ENCODE measurements at regions not wholly inside any gene's neighbourhood (a gene's known extent, or its start where the extent isn't known, plus 50 kb on each side); places are given as distances from the start of the nearest gene placed in this dataset.

- TF ChIP-seq CTCF (IDR thresholded peaks at IDR 0.05; ENCODE audit: extremely low read depth, missing control alignments) = no peak
- no peak for DNase-seq (ENCODE audit: low spot score)
Observed at GRCh38 chr2:21294446-21294845, 170.7 kb downstream of the TDRD15 start.

GRCh38 chr2:21299411-21299810 is 175.6 kb downstream of the TDRD15 start:
- no peak for DNase-seq (ENCODE audit: low spot score)
- no peak for TF ChIP-seq CTCF (IDR thresholded peaks at IDR 0.05; ENCODE audit: extremely low read depth, missing control alignments)

GRCh38 chr2:21301871-21302455 is 178.2 kb downstream of the TDRD15 start:
- no peak for DNase-seq (ENCODE audit: low spot score)
- TF ChIP-seq CTCF (IDR thresholded peaks at IDR 0.05; ENCODE audit: extremely low read depth, missing control alignments) = no peak

GRCh38 chr2:21303876-21304275 is 180.1 kb downstream of the TDRD15 start:
- DNase-seq (ENCODE audit: low spot score) = no peak
- no peak for TF ChIP-seq CTCF (IDR thresholded peaks at IDR 0.05; ENCODE audit: extremely low read depth, missing control alignments)

- no peak for TF ChIP-seq CTCF (IDR thresholded peaks at IDR 0.05; ENCODE audit: extremely low read depth, missing control alignments)
- no peak for DNase-seq (ENCODE audit: low spot score)
Observed at GRCh38 chr2:21305581-21305980, 181.8 kb downstream of the TDRD15 start.

GRCh38 chr2:21306235-21306634 is 182.5 kb downstream of the TDRD15 start:
- no peak for TF ChIP-seq CTCF (IDR thresholded peaks at IDR 0.05; ENCODE audit: extremely low read depth, missing control alignments)
- no peak for DNase-seq (ENCODE audit: low spot score)

- DNase-seq (ENCODE audit: low spot score) = no peak
- TF ChIP-seq CTCF (IDR thresholded peaks at IDR 0.05; ENCODE audit: extremely low read depth, missing control alignments) = no peak
Observed at GRCh38 chr2:21307037-21307436, 183.3 kb downstream of the TDRD15 start.

Measured in GM20000 (cell line).